HEK293T (cell line): ENCODE measurements at regions not wholly inside any gene's neighbourhood (a gene's known extent, or its start where the extent isn't known, plus 50 kb on each side); places are given as distances from the start of the nearest gene placed in this dataset.

Source experiments
- CTCF ChIA-PET: fragments of 350-600 bp; formaldehyde crosslinking; extraction: SDS; loops from one replicate; lab custom pipeline; 2021; ENCODE audit warnings: antibody characterized with exemption, inconsistent platforms; lab: Yijun Ruan, JAX
- POLR2A ChIA-PET: fragments of 350-600 bp; formaldehyde crosslinking; extraction: SDS; loops from one replicate; lab custom pipeline; 2020; ENCODE audit warnings: antibody characterized with exemption, inconsistent platforms; lab: Yijun Ruan, JAX
- DNase-seq: peaks from one replicate; pipeline ENCODE4 v3.0.0; 2012; ENCODE audit warnings: mixed read lengths; ENCODE audit errors: extremely low spot score
- ARNT ChIP-seq: fragments of 450-650 bp; IDR thresholded peaks from 2 replicates; pipeline ENCODE4 v1.6.1; 2017; ENCODE audit warnings: mild to moderate bottlenecking
- BHLHE40 ChIP-seq: fragments of 450-650 bp; IDR thresholded peaks from 2 replicates; pipeline ENCODE4 v1.6.1; 2016; ENCODE audit warnings: mild to moderate bottlenecking, moderate library complexity, borderline replicate concordance
- CTBP1 ChIP-seq: fragments of 450-650 bp; IDR thresholded peaks from 2 replicates; pipeline ENCODE4 v1.6.1; 2016; ENCODE audit warnings: borderline replicate concordance
- ELF4 ChIP-seq: fragments of 450-650 bp; IDR thresholded peaks from 2 replicates; pipeline ENCODE4 v1.6.1; 2017; ENCODE audit warnings: antibody characterized with exemption
- FOXA1 ChIP-seq: fragments of 450-650 bp; IDR thresholded peaks from 2 replicates; pipeline ENCODE4 v1.6.1; 2016; ENCODE audit warnings: mild to moderate bottlenecking
- FOXK2 ChIP-seq: fragments of 450-650 bp; IDR thresholded peaks from 2 replicates; pipeline ENCODE4 v1.6.1; 2016; ENCODE audit warnings: mild to moderate bottlenecking
- FOXM1 ChIP-seq: fragments of 450-650 bp; IDR thresholded peaks from 2 replicates; pipeline ENCODE4 v1.6.1; 2017; ENCODE audit warnings: mild to moderate bottlenecking, borderline replicate concordance
- HDGF ChIP-seq: fragments of 450-650 bp; IDR thresholded peaks from 2 replicates; pipeline ENCODE4 v1.6.1; 2017; ENCODE audit warnings: antibody characterized with exemption, borderline replicate concordance
- L3MBTL2 ChIP-seq: fragments of 450-650 bp; conservative IDR thresholded peaks from 2 replicates; pipeline ENCODE4 v1.6.1; 2016; ENCODE audit warnings: mild to moderate bottlenecking
- LEF1 ChIP-seq: fragments of 450-650 bp; IDR thresholded peaks from 2 replicates; pipeline ENCODE4 v1.6.1; 2017; ENCODE audit warnings: mild to moderate bottlenecking, borderline replicate concordance
- NFRKB ChIP-seq: fragments of 450-650 bp; IDR thresholded peaks from 2 replicates; pipeline ENCODE4 v1.6.1; 2016; ENCODE audit warnings: mild to moderate bottlenecking, moderate library complexity
- SP1 ChIP-seq: fragments of 450-650 bp; IDR thresholded peaks from 2 replicates; pipeline ENCODE4 v1.6.1; 2017
- SUZ12 ChIP-seq: fragments of 450-650 bp; IDR thresholded peaks from 2 replicates; pipeline ENCODE4 v1.6.1; 2016; ENCODE audit warnings: mild to moderate bottlenecking
- TARDBP ChIP-seq: fragments of 450-650 bp; IDR thresholded peaks from 2 replicates; pipeline ENCODE4 v1.6.1; 2016
- ZNF384 ChIP-seq: fragments of 450-650 bp; IDR thresholded peaks from 2 replicates; pipeline ENCODE4 v1.6.1; 2016
- TF ChIP-seq, protein P1 (sequence below): fragments of 450-650 bp; IDR thresholded peaks from 2 replicates; pipeline ENCODE4 v1.6.1; 2016

GRCh38 chr3:13258280-13258679 is 161.8 kb downstream of the NUP210 start:
- ChIA-PET POLR2A (no interaction called here), CTCF (no interaction called here)
- no peak for DNase-seq
- TF ChIP-seq FOXA1 (no peak), ARNT (no peak), HDGF (no peak), TARDBP (no peak), BHLHE40 (no peak), NFRKB (no peak), ZNF384 (no peak), SUZ12 (no peak), ELF4 (no peak), L3MBTL2 (no peak)
- TF ChIP-seq, protein P1, sequence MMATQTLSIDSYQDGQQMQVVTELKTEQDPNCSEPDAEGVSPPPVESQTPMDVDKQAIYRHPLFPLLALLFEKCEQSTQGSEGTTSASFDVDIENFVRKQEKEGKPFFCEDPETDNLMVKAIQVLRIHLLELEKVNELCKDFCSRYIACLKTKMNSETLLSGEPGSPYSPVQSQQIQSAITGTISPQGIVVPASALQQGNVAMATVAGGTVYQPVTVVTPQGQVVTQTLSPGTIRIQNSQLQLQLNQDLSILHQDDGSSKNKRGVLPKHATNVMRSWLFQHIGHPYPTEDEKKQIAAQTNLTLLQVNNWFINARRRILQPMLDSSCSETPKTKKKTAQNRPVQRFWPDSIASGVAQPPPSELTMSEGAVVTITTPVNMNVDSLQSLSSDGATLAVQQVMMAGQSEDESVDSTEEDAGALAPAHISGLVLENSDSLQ: no peak

DNA sequence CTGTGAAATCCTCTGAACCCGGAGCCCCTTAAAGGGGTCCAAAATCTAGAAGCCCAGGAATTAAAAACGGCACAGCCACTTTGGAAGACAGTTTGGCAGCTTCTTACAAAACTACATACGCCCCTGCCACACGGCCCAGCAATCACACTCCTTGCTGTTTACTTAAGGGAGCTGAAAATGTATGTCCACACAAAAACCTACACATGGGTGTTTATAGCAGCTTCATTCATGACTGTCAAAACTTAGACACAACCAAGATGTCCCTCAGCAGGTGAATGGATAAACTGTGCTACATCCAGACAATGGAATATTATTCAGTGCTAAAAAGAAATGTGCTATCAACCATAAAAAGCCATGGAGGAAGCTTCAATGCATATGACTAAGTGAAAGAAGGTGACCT is 162.5 kb downstream of the NUP210 start:
- ChIA-PET POLR2A (no interaction called here), CTCF (no interaction called here)
- TF ChIP-seq FOXK2: no peak
- DNase-seq: no peak

DNA sequence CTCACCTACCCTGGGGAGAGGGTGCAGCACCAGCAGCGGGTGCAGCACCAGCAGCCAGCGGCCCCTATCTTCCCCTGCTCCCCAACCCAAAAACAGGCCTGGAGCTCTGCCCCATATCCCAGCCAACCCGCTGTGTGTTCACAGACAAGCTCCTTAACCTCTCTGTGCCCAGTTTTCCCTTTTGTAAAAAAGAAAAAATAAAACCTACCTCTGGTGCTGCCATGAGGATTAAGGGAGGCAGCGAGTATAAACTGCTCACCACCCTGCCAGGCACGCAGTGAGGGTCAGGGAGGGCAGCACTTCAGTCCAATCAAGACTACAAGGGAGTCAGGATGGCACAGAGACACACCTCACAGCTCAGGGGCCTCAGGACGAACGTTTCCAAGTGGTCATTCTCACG is 163.3 kb downstream of the NUP210 start:
- TF ChIP-seq FOXM1 (no peak), BHLHE40 (no peak), HDGF (no peak), ZNF384 (no peak), ELF4 (no peak), FOXK2 (no peak), ARNT (no peak), LEF1 (no peak), L3MBTL2 (no peak), FOXA1 (no peak), CTBP1 (no peak), SP1 (no peak)
- TF ChIP-seq, protein P1: no peak
- CTCF ChIA-PET: no interaction called here
- POLR2A ChIA-PET: no interaction called here
- DNase-seq: no peak

GRCh38 chr3:13254028-13254951 is 165.8 kb downstream of the NUP210 start:
- TF ChIP-seq, protein P1: no peak
- TF ChIP-seq ELF4: no peak
- no peak for TF ChIP-seq SUZ12
- CTCF ChIA-PET: interaction anchor here (0.6 kb wide), 2 partner anchors 142 to 1569 kb away, joined by 3 read pairs; no protein-coding TSS in a partner anchor
- POLR2A ChIA-PET: no interaction called here
- DNase-seq: no peak

GRCh38 chr3:13253208-13253937 is 166.7 kb downstream of the NUP210 start:
- CTCF ChIA-PET: no interaction called here
- TF ChIP-seq FOXA1: no peak
- no peak for TF ChIP-seq HDGF
- TF ChIP-seq CTBP1: no peak
- no peak for TF ChIP-seq NFRKB
- TF ChIP-seq ZNF384: no peak
- no peak for TF ChIP-seq FOXK2
- no peak for TF ChIP-seq BHLHE40
- TF ChIP-seq ELF4: no peak
- TF ChIP-seq ARNT: no peak
- TF ChIP-seq TARDBP: no peak
- TF ChIP-seq FOXM1: no peak
- no peak for TF ChIP-seq LEF1
- no peak for TF ChIP-seq SP1
- TF ChIP-seq L3MBTL2: no peak
- no peak for TF ChIP-seq SUZ12
- TF ChIP-seq, protein P1: no peak
- no peak for DNase-seq
- POLR2A ChIA-PET: no interaction called here

DNA sequence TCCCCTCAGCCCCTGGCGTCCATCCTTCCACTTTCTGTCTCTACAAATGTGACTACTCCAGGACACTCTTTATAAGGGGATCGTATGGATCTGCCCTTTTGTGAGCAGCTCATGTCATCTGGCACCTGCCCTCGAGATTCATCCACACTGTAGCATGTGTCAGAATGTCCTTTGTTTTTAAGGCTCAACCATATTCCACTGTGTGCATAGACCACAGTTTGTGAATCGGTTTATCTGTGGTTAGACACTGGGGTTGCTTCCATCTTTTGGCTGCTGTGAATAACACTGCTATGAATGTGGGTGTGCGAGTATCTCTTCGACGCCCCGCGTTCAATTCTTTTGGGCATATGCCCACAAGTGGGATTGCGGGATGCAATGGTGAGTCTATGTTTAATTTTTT is 167.9 kb downstream of the NUP210 start:
- ChIA-PET POLR2A (no interaction called here), CTCF (no interaction called here)
- DNase-seq: no peak
- TF ChIP-seq ELF4: no peak
